GM12878 (cell line): ENCODE measurements at regions not wholly inside any gene's neighbourhood (a gene's known extent, or its start where the extent isn't known, plus 50 kb on each side); places are given as distances from the start of the nearest gene placed in this dataset.

ENCODE experiments used
- EP300 ChIP-seq, 2 experiments: fragments of 150-350 bp in 1 of 2; IDR thresholded peaks; 2 replicates each; pipeline ENCODE4 v1.6.1; 2011 to 2012; ENCODE audit warnings: low read depth in 2 of 2, low read length in 2 of 2, borderline replicate concordance in 1 of 2, improper control_type of control experiment in 1 of 2, inconsistent platforms in 1 of 2; ENCODE audit not compliant: control insufficient read depth in 1 of 2
- ESRRA ChIP-seq: IDR thresholded peaks from 2 replicates; pipeline ENCODE4 v1.6.1; 2012; ENCODE audit warnings: mild to moderate bottlenecking, low read length, improper control_type of control experiment
- GATAD2B ChIP-seq: fragments of 450-650 bp; conservative IDR thresholded peaks from 2 replicates; pipeline ENCODE4 v1.6.1; 2017; ENCODE audit warnings: low read depth, mild to moderate bottlenecking, moderate library complexity
- HCFC1 ChIP-seq: fragments of 150-350 bp; IDR thresholded peaks from 2 replicates; pipeline ENCODE4 v1.6.1; 2014; ENCODE audit warnings: low read length
- NBN ChIP-seq: fragments of 450-650 bp; IDR thresholded peaks from 2 replicates; pipeline ENCODE4 v1.6.1; 2016
- NRF1 ChIP-seq: conservative IDR thresholded peaks from 2 replicates; pipeline ENCODE4 v1.6.1; 2011; ENCODE audit warnings: mild to moderate bottlenecking, low read depth, low read length, improper control_type of control experiment
- RCOR1 ChIP-seq: conservative IDR thresholded peaks from 2 replicates; pipeline ENCODE4 v1.6.1; 2012; ENCODE audit warnings: low read depth, low read length, improper control_type of control experiment
- SMAD5 ChIP-seq: IDR thresholded peaks from 2 replicates; pipeline ENCODE4 v1.6.1; 2016; ENCODE audit warnings: antibody characterized with exemption, low read depth
- STAT3 ChIP-seq: IDR thresholded peaks from 2 replicates; pipeline ENCODE4 v1.6.1; 2011; ENCODE audit warnings: low read depth, low read length, improper control_type of control experiment
- ZNF217 ChIP-seq: fragments of 450-650 bp; IDR thresholded peaks from 2 replicates; pipeline ENCODE4 v1.6.1; 2017; ENCODE audit warnings: antibody characterized with exemption, mild to moderate bottlenecking
- TF ChIP-seq, protein P1 (sequence below): fragments of 450-650 bp; formaldehyde crosslinking; IDR thresholded peaks from 2 replicates; pipeline ENCODE4 v1.4.0; 2022; ENCODE audit warnings: mild to moderate bottlenecking, moderate library complexity
- TF ChIP-seq, protein P2 (sequence below): fragments of 450-650 bp; IDR thresholded peaks from 2 replicates; pipeline ENCODE4 v1.6.1; 2016; ENCODE audit warnings: mild to moderate bottlenecking, moderate library complexity, borderline replicate concordance

DNA sequence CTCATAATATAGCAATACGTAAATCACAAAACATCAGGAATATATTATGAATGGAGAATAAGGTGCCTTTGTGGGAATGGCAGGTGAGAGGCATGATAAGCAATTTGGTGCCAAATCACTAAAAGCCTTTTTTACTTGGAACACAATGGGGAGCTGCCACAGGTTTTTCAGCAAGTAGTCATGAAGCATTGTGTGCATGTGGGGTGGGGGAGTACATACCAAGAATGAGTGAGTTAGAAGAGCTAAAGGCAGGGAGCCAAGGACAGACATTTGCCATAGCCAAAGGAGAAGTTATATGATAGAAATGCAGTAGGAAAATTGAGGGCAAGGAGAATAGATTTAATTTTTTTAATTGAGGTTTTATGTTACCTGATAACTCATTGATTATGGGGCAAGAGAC lies 445.0 kb upstream of the SMC2 start (continued):
- TF ChIP-seq GATAD2B = no peak
- TF ChIP-seq, protein P1, sequence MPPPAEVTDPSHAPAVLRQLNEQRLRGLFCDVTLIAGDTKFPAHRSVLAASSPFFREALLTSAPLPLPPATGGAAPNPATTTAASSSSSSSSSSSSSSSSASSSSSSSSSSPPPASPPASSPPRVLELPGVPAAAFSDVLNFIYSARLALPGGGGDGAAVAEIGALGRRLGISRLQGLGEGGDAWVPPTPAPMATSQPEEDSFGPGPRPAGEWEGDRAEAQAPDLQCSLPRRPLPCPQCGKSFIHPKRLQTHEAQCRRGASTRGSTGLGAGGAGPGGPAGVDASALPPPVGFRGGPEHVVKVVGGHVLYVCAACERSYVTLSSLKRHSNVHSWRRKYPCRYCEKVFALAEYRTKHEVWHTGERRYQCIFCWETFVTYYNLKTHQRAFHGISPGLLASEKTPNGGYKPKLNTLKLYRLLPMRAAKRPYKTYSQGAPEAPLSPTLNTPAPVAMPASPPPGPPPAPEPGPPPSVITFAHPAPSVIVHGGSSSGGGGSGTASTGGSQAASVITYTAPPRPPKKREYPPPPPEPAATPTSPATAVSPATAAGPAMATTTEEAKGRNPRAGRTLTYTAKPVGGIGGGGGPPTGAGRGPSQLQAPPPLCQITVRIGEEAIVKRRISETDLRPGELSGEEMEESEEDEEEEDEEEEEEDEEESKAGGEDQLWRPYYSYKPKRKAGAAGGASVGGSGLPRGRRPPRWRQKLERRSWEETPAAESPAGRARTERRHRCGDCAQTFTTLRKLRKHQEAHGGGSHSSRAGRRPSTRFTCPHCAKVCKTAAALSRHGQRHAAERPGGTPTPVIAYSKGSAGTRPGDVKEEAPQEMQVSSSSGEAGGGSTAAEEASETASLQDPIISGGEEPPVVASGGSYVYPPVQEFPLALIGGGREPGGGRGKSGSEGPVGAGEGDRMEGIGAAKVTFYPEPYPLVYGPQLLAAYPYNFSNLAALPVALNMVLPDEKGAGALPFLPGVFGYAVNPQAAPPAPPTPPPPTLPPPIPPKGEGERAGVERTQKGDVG = no peak
- TF ChIP-seq STAT3 = no peak
- TF ChIP-seq RCOR1 = no peak
- TF ChIP-seq NBN = no peak
- TF ChIP-seq, protein P2, sequence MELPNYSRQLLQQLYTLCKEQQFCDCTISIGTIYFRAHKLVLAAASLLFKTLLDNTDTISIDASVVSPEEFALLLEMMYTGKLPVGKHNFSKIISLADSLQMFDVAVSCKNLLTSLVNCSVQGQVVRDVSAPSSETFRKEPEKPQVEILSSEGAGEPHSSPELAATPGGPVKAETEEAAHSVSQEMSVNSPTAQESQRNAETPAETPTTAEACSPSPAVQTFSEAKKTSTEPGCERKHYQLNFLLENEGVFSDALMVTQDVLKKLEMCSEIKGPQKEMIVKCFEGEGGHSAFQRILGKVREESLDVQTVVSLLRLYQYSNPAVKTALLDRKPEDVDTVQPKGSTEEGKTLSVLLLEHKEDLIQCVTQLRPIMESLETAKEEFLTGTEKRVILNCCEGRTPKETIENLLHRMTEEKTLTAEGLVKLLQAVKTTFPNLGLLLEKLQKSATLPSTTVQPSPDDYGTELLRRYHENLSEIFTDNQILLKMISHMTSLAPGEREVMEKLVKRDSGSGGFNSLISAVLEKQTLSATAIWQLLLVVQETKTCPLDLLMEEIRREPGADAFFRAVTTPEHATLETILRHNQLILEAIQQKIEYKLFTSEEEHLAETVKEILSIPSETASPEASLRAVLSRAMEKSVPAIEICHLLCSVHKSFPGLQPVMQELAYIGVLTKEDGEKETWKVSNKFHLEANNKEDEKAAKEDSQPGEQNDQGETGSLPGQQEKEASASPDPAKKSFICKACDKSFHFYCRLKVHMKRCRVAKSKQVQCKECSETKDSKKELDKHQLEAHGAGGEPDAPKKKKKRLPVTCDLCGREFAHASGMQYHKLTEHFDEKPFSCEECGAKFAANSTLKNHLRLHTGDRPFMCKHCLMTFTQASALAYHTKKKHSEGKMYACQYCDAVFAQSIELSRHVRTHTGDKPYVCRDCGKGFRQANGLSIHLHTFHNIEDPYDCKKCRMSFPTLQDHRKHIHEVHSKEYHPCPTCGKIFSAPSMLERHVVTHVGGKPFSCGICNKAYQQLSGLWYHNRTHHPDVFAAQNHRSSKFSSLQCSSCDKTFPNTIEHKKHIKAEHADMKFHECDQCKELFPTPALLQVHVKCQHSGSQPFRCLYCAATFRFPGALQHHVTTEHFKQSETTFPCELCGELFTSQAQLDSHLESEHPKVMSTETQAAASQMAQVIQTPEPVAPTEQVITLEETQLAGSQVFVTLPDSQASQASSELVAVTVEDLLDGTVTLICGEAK = no peak
- no peak for TF ChIP-seq ESRRA
- no peak for TF ChIP-seq SMAD5
- no peak for TF ChIP-seq HCFC1
- TF ChIP-seq EP300 (IDR thresholded peaks at IDR 0.05; ENCODE audit: borderline replicate concordance in 1 of 2, control insufficient read depth in 1 of 2, low read depth in 2 of 2, low read length in 2 of 2) = no peak
- no peak for TF ChIP-seq ZNF217
- no peak for TF ChIP-seq NRF1
